ENCODE measurements at regions not wholly inside any gene's neighbourhood (a gene's known extent, or its start where the extent isn't known, plus 50 kb on each side); places are given as distances from the start of the nearest gene placed in this dataset.

GRCh38 chr1:109826930-109827349 is 63.2 kb upstream of the EPS8L3 start:
- TF ChIP-seq CTCF (IDR thresholded peaks at IDR 0.05): no peak
- TF ChIP-seq POLR2AphosphoS5 (IDR thresholded peaks at IDR 0.05): no peak

Measured in stomach (tissue), 4 donors.